SK-N-SH (cell line): ENCODE measurements at regions not wholly inside any gene's neighbourhood (a gene's known extent, or its start where the extent isn't known, plus 50 kb on each side); places are given as distances from the start of the nearest gene placed in this dataset.

Source experiments
- CTCF ChIA-PET: fragments of 300-600, 350-600 bp; formaldehyde crosslinking; extraction: SDS; loops from one replicate; lab custom pipeline; 2021; lab: Yijun Ruan, JAX
- POLR2A ChIA-PET: fragments of 350-600 bp; sonication (Branson Sonifier 250); formaldehyde crosslinking; extraction: SDS; loops from one replicate; lab custom pipeline; 2020; ENCODE audit warnings: antibody characterized with exemption, inconsistent platforms; lab: Yijun Ruan, JAX
- DNase-seq: peaks from one replicate; pipeline ENCODE4 v3.0.0; 2012
- H2AFZ ChIP-seq: fragments of 200-600 bp; sonication (generic); 2 replicates; pipeline ENCODE4 v1.8.1; 2016; ENCODE audit warnings: antibody characterized with exemption, mild to moderate bottlenecking, low read depth
- H3F3A ChIP-seq: fragments of 200-600 bp; sonication (generic); replicated peaks from 2 replicates; pipeline ENCODE3; 2016; ENCODE audit warnings: antibody characterized with exemption, mild to moderate bottlenecking; ENCODE audit not compliant: insufficient read depth
- H3K27ac ChIP-seq, 2 experiments: fragments of 200-500 bp in 1 of 2; fragments of 200-600 bp in 1 of 2; sonication (Bioruptor generic) in 1 of 2; sonication (generic), shearing (Covaris generic) in 1 of 2; 2 replicates each; pipeline versions ENCODE4 v1.5.1 to v1.6.1; 2014 to 2016; ENCODE audit warnings: low read depth in 2 of 2, inconsistent platforms in 1 of 2, low read length in 1 of 2, mild to moderate bottlenecking in 1 of 2, mixed read lengths in 1 of 2
- H3K27me3 ChIP-seq: fragments of 200-600 bp; sonication (generic), shearing (Covaris generic); 2 replicates; pipeline ENCODE4 v1.6.1; 2016; ENCODE audit warnings: mixed run types; ENCODE audit not compliant: insufficient read depth
- H3K36me3 ChIP-seq, 2 experiments: fragments of 200-500 bp in 1 of 2; fragments of 200-600 bp in 1 of 2; sonication (Bioruptor generic) in 1 of 2; sonication (generic) in 1 of 2; replicated peaks in 1 of 2; 2 replicates each; pipeline versions ENCODE3 to v1.5.1; 2014 to 2016; ENCODE audit warnings: low read length in 1 of 2, mild to moderate bottlenecking in 1 of 2; ENCODE audit not compliant: insufficient read depth in 2 of 2, control insufficient read depth in 1 of 2
- H3K4me1 ChIP-seq, 2 experiments: fragments of 200-500 bp in 1 of 2; fragments of 200-600 bp in 1 of 2; sonication (Bioruptor generic) in 1 of 2; sonication (generic), shearing (Covaris generic) in 1 of 2; 2 replicates each; pipeline versions ENCODE4 v1.5.1 to v1.6.1; 2014 to 2016; ENCODE audit warnings: low read depth in 1 of 2, low read length in 1 of 2, mixed run types in 1 of 2; ENCODE audit not compliant: insufficient read depth in 2 of 2, control insufficient read depth in 1 of 2
- H3K4me2 ChIP-seq: fragments of 200-600 bp; sonication (generic), shearing (Covaris generic); 2 replicates; pipeline ENCODE4 v1.6.1; 2017; ENCODE audit warnings: mixed run types
- H3K4me3 ChIP-seq, 2 experiments: fragments of 200-500 bp in 1 of 2; fragments of 200-600 bp in 1 of 2; sonication (Bioruptor generic) in 1 of 2; sonication (generic), shearing (Covaris generic) in 1 of 2; 2 replicates each; pipeline versions ENCODE4 v1.5.1 to v1.8.1; 2014 to 2016; ENCODE audit warnings: low read depth in 2 of 2, inconsistent platforms in 1 of 2, low read length in 1 of 2, mild to moderate bottlenecking in 1 of 2, mixed read lengths in 1 of 2, moderate library complexity in 1 of 2
- H3K79me2 ChIP-seq: fragments of 200-600 bp; sonication (generic); 2 replicates; pipeline ENCODE4 v1.8.1; 2017; ENCODE audit warnings: mild to moderate bottlenecking; ENCODE audit not compliant: insufficient read depth
- H3K9ac ChIP-seq: fragments of 200-600 bp; sonication (generic); 2 replicates; pipeline ENCODE4 v1.6.1; 2017; ENCODE audit warnings: mixed run types
- H3K9me2 ChIP-seq: fragments of 200-600 bp; sonication (generic); 2 replicates; pipeline ENCODE4 v1.6.1; 2017; ENCODE audit warnings: mixed run types
- H3K9me3 ChIP-seq: fragments of 200-600 bp; sonication (generic); 2 replicates; pipeline ENCODE4 v1.6.1; 2017; ENCODE audit warnings: mixed run types, mild to moderate bottlenecking, moderate library complexity
- H4K20me1 ChIP-seq: fragments of 200-600 bp; sonication (generic); 2 replicates; pipeline ENCODE4 v1.6.1; 2017; ENCODE audit warnings: mild to moderate bottlenecking, mixed run types; ENCODE audit not compliant: insufficient read depth
- EZH2phosphoT487 ChIP-seq: fragments of 200-600 bp; sonication (generic); IDR thresholded peaks from 2 replicates; pipeline ENCODE4 v1.6.1; 2017; ENCODE audit warnings: low read depth, mixed run types, mild to moderate bottlenecking, antibody characterized with exemption, moderate library complexity, borderline replicate concordance
- FOXJ3 ChIP-seq: sonication (generic); formaldehyde crosslinking; IDR thresholded peaks from 2 replicates; pipeline ENCODE4 v1.5.1; 2020; ENCODE audit warnings: mild to moderate bottlenecking, missing genetic modification reagents
- FOXM1 ChIP-seq: IDR thresholded peaks from 2 replicates; pipeline ENCODE4 v1.4.0; 2012; ENCODE audit warnings: low read depth, mild to moderate bottlenecking
- GABPA ChIP-seq: IDR thresholded peaks from 2 replicates; pipeline ENCODE4 v1.4.0; 2012; ENCODE audit warnings: low read depth, mild to moderate bottlenecking
- GATA2 ChIP-seq: sonication (generic); formaldehyde crosslinking; IDR thresholded peaks from 2 replicates; pipeline ENCODE4 v1.5.0; 2020; ENCODE audit warnings: mild to moderate bottlenecking, missing genetic modification reagents
- POLR2AphosphoS5 ChIP-seq: IDR thresholded peaks from 2 replicates; pipeline ENCODE4 v1.6.1; 2012; ENCODE audit warnings: low read depth, low read length
- RAD21 ChIP-seq: IDR thresholded peaks from 2 replicates; pipeline ENCODE4 v1.6.1; 2012; ENCODE audit warnings: mild to moderate bottlenecking, low read length
- RCOR1 ChIP-seq: fragments of 150-350 bp; IDR thresholded peaks from 2 replicates; pipeline ENCODE4 v1.6.1; 2017; ENCODE audit warnings: antibody characterized with exemption, low read length
- REST ChIP-seq: IDR thresholded peaks from 2 replicates; pipeline ENCODE4 v1.6.1; 2012; ENCODE audit warnings: mild to moderate bottlenecking, low read depth, low read length, moderate library complexity
- RFX5 ChIP-seq: IDR thresholded peaks from 2 replicates; pipeline ENCODE4 v1.6.1; 2012; ENCODE audit warnings: mild to moderate bottlenecking, improper control_type of control experiment, low read length
- RXRA ChIP-seq: IDR thresholded peaks from 2 replicates; pipeline ENCODE4 v1.4.0; 2012; ENCODE audit warnings: low read depth, mild to moderate bottlenecking, borderline replicate concordance
- SMC3 ChIP-seq: IDR thresholded peaks from 2 replicates; pipeline ENCODE4 v1.6.1; 2012; ENCODE audit warnings: low read depth, low read length, improper control_type of control experiment
- TAF1 ChIP-seq: IDR thresholded peaks from 2 replicates; pipeline ENCODE4 v1.6.1; 2012; ENCODE audit warnings: low read depth, mild to moderate bottlenecking, low read length, moderate library complexity, borderline replicate concordance
- TCF12 ChIP-seq: IDR thresholded peaks from 2 replicates; pipeline ENCODE4 v1.4.0; 2012
- TEAD4 ChIP-seq: IDR thresholded peaks from 2 replicates; pipeline ENCODE4 v1.4.0; 2012; ENCODE audit warnings: mild to moderate bottlenecking, borderline replicate concordance; ENCODE audit not compliant: insufficient read depth
- YY1 ChIP-seq: IDR thresholded peaks from 2 replicates; pipeline ENCODE4 v1.4.0; 2012; ENCODE audit warnings: low read depth, mild to moderate bottlenecking
- WGBS: methylation state at CpG from one replicate; pipeline ENCODE4 v1.1.6; 2017; ENCODE audit warnings: low lambda C conversion rate; 5-methylcytosine and 5-hydroxymethylcytosine counted together
- TF ChIP-seq, protein P1 (sequence below): fragments of 150-350 bp; IDR thresholded peaks from 2 replicates; pipeline ENCODE4 v1.6.1; 2016; ENCODE audit warnings: mild to moderate bottlenecking, low read depth, low read length
- TF ChIP-seq, protein P2 (sequence below): IDR thresholded peaks from 2 replicates; pipeline ENCODE4 v1.4.0; 2012; ENCODE audit warnings: low read depth, borderline replicate concordance

GRCh38 chr15:31554261-31554660 lies 227.6 kb downstream of the KLF13 start:
- Histone ChIP-seq H3K4me2 (no peak overlapping the region), H2AFZ (no peak overlapping the region), H3F3A (no peaks in the 10 kb centered on the region), H3K36me3 (no peaks in the 10 kb centered on the region), H3K9me3 (no peaks in the 10 kb centered on the region), H3K9me2 (no peaks in the 10 kb centered on the region), H3K27ac (no peak overlapping the region), H4K20me1 (no peaks in the 10 kb centered on the region), H3K9ac (no peak overlapping the region), H3K4me1 (no peaks in the 10 kb centered on the region), H3K27me3 (no peaks in the 10 kb centered on the region), H3K4me3 (no peak overlapping the region), H3K79me2 (no peaks in the 10 kb centered on the region)
- WGBS: 26% methylated on average over 6 of the region's 8 CpGs
- DNase-seq: no peak
- TF ChIP-seq TEAD4: no peak
- no peak for TF ChIP-seq REST
- TF ChIP-seq, protein P1, sequence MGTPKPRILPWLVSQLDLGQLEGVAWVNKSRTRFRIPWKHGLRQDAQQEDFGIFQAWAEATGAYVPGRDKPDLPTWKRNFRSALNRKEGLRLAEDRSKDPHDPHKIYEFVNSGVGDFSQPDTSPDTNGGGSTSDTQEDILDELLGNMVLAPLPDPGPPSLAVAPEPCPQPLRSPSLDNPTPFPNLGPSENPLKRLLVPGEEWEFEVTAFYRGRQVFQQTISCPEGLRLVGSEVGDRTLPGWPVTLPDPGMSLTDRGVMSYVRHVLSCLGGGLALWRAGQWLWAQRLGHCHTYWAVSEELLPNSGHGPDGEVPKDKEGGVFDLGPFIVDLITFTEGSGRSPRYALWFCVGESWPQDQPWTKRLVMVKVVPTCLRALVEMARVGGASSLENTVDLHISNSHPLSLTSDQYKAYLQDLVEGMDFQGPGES: no peak
- TF ChIP-seq, protein P2, sequence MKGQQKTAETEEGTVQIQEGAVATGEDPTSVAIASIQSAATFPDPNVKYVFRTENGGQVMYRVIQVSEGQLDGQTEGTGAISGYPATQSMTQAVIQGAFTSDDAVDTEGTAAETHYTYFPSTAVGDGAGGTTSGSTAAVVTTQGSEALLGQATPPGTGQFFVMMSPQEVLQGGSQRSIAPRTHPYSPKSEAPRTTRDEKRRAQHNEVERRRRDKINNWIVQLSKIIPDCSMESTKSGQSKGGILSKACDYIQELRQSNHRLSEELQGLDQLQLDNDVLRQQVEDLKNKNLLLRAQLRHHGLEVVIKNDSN: no peak
- no peak for TF ChIP-seq FOXJ3 (CRISPR knock-in tag)
- TF ChIP-seq EZH2phosphoT487: no peak
- TF ChIP-seq YY1: no peak
- TF ChIP-seq POLR2AphosphoS5: no peak
- no peak for TF ChIP-seq TCF12
- no peak for TF ChIP-seq RAD21
- no peak for TF ChIP-seq RXRA
- TF ChIP-seq RCOR1: no peak
- TF ChIP-seq TAF1: no peak
- TF ChIP-seq FOXM1: no peak
- no peak for TF ChIP-seq SMC3
- TF ChIP-seq GATA2: no peak
- no peak for TF ChIP-seq RFX5
- TF ChIP-seq GABPA: no peak
- ChIA-PET CTCF (interaction anchor here (1.6 kb wide), 1 partner anchor 10 kb away, joined by 3 read pairs; no protein-coding TSS in a partner anchor), POLR2A (no interaction called here)
